ENCODE measurements at regions not wholly inside any gene's neighbourhood (a gene's known extent, or its start where the extent isn't known, plus 50 kb on each side); places are given as distances from the start of the nearest gene placed in this dataset.
"Not testable (repeated sequence)": the region's sequence is repeated elsewhere in the genome, so short reads cannot be mapped to it uniquely, and the experiment has no call there.

GRCh38 chr5:19274578-19274977 is 713.4 kb downstream of the CDH18 start:
- Histone ChIP-seq H3K27ac (replicated peaks) (no peak overlapping the region), H3K4me3 (replicated peaks; ENCODE audit: insufficient read depth, low read length) (no peak overlapping the region), H3K27me3 (ENCODE audit: insufficient read depth, poor library complexity, severe bottlenecking) (no peaks in the 10 kb centered on the region)
- TF ChIP-seq, protein P1, sequence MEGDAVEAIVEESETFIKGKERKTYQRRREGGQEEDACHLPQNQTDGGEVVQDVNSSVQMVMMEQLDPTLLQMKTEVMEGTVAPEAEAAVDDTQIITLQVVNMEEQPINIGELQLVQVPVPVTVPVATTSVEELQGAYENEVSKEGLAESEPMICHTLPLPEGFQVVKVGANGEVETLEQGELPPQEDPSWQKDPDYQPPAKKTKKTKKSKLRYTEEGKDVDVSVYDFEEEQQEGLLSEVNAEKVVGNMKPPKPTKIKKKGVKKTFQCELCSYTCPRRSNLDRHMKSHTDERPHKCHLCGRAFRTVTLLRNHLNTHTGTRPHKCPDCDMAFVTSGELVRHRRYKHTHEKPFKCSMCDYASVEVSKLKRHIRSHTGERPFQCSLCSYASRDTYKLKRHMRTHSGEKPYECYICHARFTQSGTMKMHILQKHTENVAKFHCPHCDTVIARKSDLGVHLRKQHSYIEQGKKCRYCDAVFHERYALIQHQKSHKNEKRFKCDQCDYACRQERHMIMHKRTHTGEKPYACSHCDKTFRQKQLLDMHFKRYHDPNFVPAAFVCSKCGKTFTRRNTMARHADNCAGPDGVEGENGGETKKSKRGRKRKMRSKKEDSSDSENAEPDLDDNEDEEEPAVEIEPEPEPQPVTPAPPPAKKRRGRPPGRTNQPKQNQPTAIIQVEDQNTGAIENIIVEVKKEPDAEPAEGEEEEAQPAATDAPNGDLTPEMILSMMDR (IDR thresholded peaks at IDR 0.05; ENCODE audit: insufficient read depth, low read length), result no peak
- DNase-seq (ENCODE audit: low read depth in 1 of 2, low spot score in 1 of 2), result no peak

- H3K4me3 ChIP-seq (replicated peaks; ENCODE audit: insufficient read depth, low read length), result no peak overlapping the region
These were observed 702.7 kb downstream of the CDH18 start for GRCh38 chr5:19285286-19285685.

GRCh38 chr5:19287548-19288277 is 700.3 kb downstream of the CDH18 start:
- H3K4me3 ChIP-seq (replicated peaks; ENCODE audit: insufficient read depth, low read length); DNase-seq (ENCODE audit: low read depth in 1 of 2, low spot score in 1 of 2); H3K27ac ChIP-seq (replicated peaks); H3K27me3 ChIP-seq (ENCODE audit: insufficient read depth, poor library complexity, severe bottlenecking): not testable (repeated sequence)

More at GRCh38 chr5:19285286-19285685, 702.7 kb downstream of the CDH18 start:
- no peak for DNase-seq (ENCODE audit: low read depth in 1 of 2, low spot score in 1 of 2)
- TF ChIP-seq, protein P2, sequence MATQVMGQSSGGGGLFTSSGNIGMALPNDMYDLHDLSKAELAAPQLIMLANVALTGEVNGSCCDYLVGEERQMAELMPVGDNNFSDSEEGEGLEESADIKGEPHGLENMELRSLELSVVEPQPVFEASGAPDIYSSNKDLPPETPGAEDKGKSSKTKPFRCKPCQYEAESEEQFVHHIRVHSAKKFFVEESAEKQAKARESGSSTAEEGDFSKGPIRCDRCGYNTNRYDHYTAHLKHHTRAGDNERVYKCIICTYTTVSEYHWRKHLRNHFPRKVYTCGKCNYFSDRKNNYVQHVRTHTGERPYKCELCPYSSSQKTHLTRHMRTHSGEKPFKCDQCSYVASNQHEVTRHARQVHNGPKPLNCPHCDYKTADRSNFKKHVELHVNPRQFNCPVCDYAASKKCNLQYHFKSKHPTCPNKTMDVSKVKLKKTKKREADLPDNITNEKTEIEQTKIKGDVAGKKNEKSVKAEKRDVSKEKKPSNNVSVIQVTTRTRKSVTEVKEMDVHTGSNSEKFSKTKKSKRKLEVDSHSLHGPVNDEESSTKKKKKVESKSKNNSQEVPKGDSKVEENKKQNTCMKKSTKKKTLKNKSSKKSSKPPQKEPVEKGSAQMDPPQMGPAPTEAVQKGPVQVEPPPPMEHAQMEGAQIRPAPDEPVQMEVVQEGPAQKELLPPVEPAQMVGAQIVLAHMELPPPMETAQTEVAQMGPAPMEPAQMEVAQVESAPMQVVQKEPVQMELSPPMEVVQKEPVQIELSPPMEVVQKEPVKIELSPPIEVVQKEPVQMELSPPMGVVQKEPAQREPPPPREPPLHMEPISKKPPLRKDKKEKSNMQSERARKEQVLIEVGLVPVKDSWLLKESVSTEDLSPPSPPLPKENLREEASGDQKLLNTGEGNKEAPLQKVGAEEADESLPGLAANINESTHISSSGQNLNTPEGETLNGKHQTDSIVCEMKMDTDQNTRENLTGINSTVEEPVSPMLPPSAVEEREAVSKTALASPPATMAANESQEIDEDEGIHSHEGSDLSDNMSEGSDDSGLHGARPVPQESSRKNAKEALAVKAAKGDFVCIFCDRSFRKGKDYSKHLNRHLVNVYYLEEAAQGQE (IDR thresholded peaks at IDR 0.05; ENCODE audit: insufficient replicate concordance, low read depth), result no peak
- TF ChIP-seq GABPA (IDR thresholded peaks at IDR 0.05; ENCODE audit: low read depth), result no peak
- TF ChIP-seq POLR2AphosphoS5 (IDR thresholded peaks at IDR 0.05; ENCODE audit: low read depth), result no peak
- TF ChIP-seq SPI1 (IDR thresholded peaks at IDR 0.05; ENCODE audit: borderline replicate concordance, low read depth), result no peak
- TF ChIP-seq, protein P1 (IDR thresholded peaks at IDR 0.05; ENCODE audit: insufficient read depth, low read length), result no peak
- Histone ChIP-seq H3K27ac (replicated peaks) (no peak overlapping the region), H3K27me3 (ENCODE audit: insufficient read depth, poor library complexity, severe bottlenecking) (no peaks in the 10 kb centered on the region)

DNA sequence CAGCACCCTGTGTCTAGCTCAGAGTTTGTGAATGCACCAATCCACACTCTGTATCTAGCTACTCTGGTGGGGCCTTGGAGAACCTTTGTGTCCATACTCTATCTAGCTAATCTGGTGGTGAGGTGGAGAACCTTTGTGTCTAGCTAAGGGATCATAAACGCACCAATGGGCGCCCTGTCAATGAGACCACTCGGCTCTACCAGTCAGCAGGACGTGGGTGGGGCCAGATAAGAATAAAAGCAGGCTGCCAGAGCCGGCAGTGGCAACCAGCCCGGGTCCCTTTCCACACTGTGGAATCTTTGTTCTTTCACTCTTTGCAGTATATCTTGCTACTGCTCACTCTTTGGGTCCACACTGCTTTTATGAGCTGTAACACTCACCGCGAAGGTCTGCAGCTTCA is 699.7 kb downstream of the CDH18 start:
- not testable (repeated sequence) for H3K27me3 ChIP-seq (ENCODE audit: insufficient read depth, poor library complexity, severe bottlenecking); DNase-seq (ENCODE audit: low read depth in 1 of 2, low spot score in 1 of 2); H3K4me3 ChIP-seq (replicated peaks; ENCODE audit: insufficient read depth, low read length); H3K27ac ChIP-seq (replicated peaks)

DNA sequence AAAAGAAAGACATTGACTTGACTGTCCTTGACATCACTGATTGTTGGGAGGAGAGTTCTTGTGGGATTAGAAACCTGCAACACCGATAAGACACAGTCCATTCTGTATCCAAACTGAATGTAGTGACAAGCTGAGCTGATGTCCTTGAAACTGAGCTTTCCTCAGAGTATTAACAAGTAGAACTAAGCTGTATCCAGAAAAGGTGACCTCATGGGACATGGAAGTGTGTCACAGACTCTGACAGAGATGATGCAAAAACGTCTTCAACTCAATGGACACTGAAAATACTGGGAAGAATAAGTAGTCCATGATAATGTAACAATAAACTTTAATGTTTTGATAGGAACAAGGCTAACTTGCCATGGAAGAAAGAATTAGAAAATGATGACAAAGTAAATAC is 690.1 kb downstream of the CDH18 start:
- TF ChIP-seq GABPA (IDR thresholded peaks at IDR 0.05; ENCODE audit: low read depth), result no peak
- TF ChIP-seq, protein P2 (IDR thresholded peaks at IDR 0.05; ENCODE audit: insufficient replicate concordance, low read depth), result no peak
- no peak for TF ChIP-seq POLR2AphosphoS5 (IDR thresholded peaks at IDR 0.05; ENCODE audit: low read depth)
- TF ChIP-seq, protein P1 (IDR thresholded peaks at IDR 0.05; ENCODE audit: insufficient read depth, low read length), result no peak
- TF ChIP-seq SPI1 (IDR thresholded peaks at IDR 0.05; ENCODE audit: borderline replicate concordance, low read depth), result no peak
- no peak for DNase-seq (ENCODE audit: low read depth in 1 of 2, low spot score in 1 of 2)
- H3K27me3 ChIP-seq (ENCODE audit: insufficient read depth, poor library complexity, severe bottlenecking), result no peaks in the 10 kb centered on the region
- no peak overlapping the region for H3K4me3 ChIP-seq (replicated peaks; ENCODE audit: insufficient read depth, low read length)
- no peak overlapping the region for H3K27ac ChIP-seq (replicated peaks)

All from HL-60 (cell line).